Parathyroid adenoma (tissue), 2 donors: ENCODE measurements at regions not wholly inside any gene's neighbourhood (a gene's known extent, or its start where the extent isn't known, plus 50 kb on each side); places are given as distances from the start of the nearest gene placed in this dataset.

ENCODE experiments used
- H2AFZ ChIP-seq: fragments of 300-600 bp; sonication (generic); one replicate; pipeline ENCODE4 v1.7.0; 2017; ENCODE audit warnings: antibody characterized with exemption, mild to moderate bottlenecking
- H3K27ac ChIP-seq: fragments of 300-600 bp; sonication (generic); one replicate; pipeline ENCODE4 v1.7.0; 2017
- H3K27me3 ChIP-seq: fragments of 300-600 bp; sonication (generic); one replicate; pipeline ENCODE4 v1.7.0; 2017; ENCODE audit warnings: low read length; ENCODE audit not compliant: control insufficient read depth, insufficient read depth
- H3K36me3 ChIP-seq: fragments of 300-600 bp; sonication (generic); one replicate; pipeline ENCODE4 v1.7.0; 2017; ENCODE audit warnings: low read length; ENCODE audit not compliant: control insufficient read depth, insufficient read depth
- H3K4me1 ChIP-seq: fragments of 300-600 bp; sonication (generic); one replicate; pipeline ENCODE4 v1.7.0; 2017; ENCODE audit warnings: control low read depth
- H3K4me2 ChIP-seq: fragments of 300-600 bp; sonication (generic); one replicate; pipeline ENCODE4 v1.7.0; 2017; ENCODE audit warnings: low read length
- H3K4me3 ChIP-seq: fragments of 300-600 bp; sonication (generic); one replicate; pipeline ENCODE4 v1.7.0; 2017; ENCODE audit warnings: low read depth, low read length
- H3K79me2 ChIP-seq: fragments of 300-600 bp; sonication (generic); one replicate; pipeline ENCODE4 v1.7.0; 2017; ENCODE audit warnings: control low read depth
- H3K9ac ChIP-seq: fragments of 300-600 bp; sonication (generic); one replicate; pipeline ENCODE4 v1.7.0; 2017; ENCODE audit warnings: mild to moderate bottlenecking
- H3K9me3 ChIP-seq: fragments of 300-600 bp; sonication (generic); one replicate; pipeline ENCODE4 v1.7.0; 2017; ENCODE audit warnings: low read length; ENCODE audit not compliant: control insufficient read depth
- TF ChIP-seq, protein P1 (sequence below): fragments of 300-600 bp; sonication (generic); IDR thresholded peaks from one replicate; pipeline ENCODE4 v1.7.0; 2017; ENCODE audit warnings: antibody characterized with exemption, mild to moderate bottlenecking
- donor health status: primary hyperparathyroidism.

GRCh38 chr13:44739120-44739519 is 163.0 kb upstream of the TSC22D1 start:
- TF ChIP-seq, protein P1, sequence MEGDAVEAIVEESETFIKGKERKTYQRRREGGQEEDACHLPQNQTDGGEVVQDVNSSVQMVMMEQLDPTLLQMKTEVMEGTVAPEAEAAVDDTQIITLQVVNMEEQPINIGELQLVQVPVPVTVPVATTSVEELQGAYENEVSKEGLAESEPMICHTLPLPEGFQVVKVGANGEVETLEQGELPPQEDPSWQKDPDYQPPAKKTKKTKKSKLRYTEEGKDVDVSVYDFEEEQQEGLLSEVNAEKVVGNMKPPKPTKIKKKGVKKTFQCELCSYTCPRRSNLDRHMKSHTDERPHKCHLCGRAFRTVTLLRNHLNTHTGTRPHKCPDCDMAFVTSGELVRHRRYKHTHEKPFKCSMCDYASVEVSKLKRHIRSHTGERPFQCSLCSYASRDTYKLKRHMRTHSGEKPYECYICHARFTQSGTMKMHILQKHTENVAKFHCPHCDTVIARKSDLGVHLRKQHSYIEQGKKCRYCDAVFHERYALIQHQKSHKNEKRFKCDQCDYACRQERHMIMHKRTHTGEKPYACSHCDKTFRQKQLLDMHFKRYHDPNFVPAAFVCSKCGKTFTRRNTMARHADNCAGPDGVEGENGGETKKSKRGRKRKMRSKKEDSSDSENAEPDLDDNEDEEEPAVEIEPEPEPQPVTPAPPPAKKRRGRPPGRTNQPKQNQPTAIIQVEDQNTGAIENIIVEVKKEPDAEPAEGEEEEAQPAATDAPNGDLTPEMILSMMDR = no peak
- H3K9me3 ChIP-seq = no peaks in the 10 kb centered on the region
- H3K4me1 ChIP-seq = peaks cover 9% of the 10 kb centered on the region
- no peak overlapping the region for H3K4me2 ChIP-seq
- no peaks in the 10 kb centered on the region for H3K27me3 ChIP-seq
- H3K36me3 ChIP-seq = no peaks in the 10 kb centered on the region
- no peaks in the 10 kb centered on the region for H3K79me2 ChIP-seq
- no peak overlapping the region for H3K27ac ChIP-seq
- H3K4me3 ChIP-seq = no peak overlapping the region
- no peak overlapping the region for H2AFZ ChIP-seq
- no peak overlapping the region for H3K9ac ChIP-seq

- H3K27ac ChIP-seq = no peak overlapping the region
- H3K9me3 ChIP-seq = no peaks in the 10 kb centered on the region
- no peak overlapping the region for H3K4me2 ChIP-seq
- TF ChIP-seq, protein P1 = no peak
- H3K4me1 ChIP-seq = peaks cover 9% of the 10 kb centered on the region
- H3K36me3 ChIP-seq = no peaks in the 10 kb centered on the region
- H2AFZ ChIP-seq = peak overlapping the region; percentile 58
- no peaks in the 10 kb centered on the region for H3K79me2 ChIP-seq
- H3K27me3 ChIP-seq = no peaks in the 10 kb centered on the region
- no peak overlapping the region for H3K4me3 ChIP-seq
- H3K9ac ChIP-seq = no peak overlapping the region
Measured at GRCh38 chr13:44738463-44738862, 162.3 kb upstream of the TSC22D1 start.

GRCh38 chr13:44735806-44736205 is 159.7 kb upstream of the TSC22D1 start:
- Histone ChIP-seq H3K4me2 (peak overlapping the region; percentile 14), H3K27me3 (no peaks in the 10 kb centered on the region), H2AFZ (peak overlapping the region; percentile 62), H3K4me1 (peaks cover 12% of the 10 kb centered on the region), H3K9me3 (no peaks in the 10 kb centered on the region), H3K79me2 (no peaks in the 10 kb centered on the region), H3K4me3 (peak overlapping the region; percentile 2), H3K27ac (peak overlapping the region; percentile 67), H3K36me3 (no peaks in the 10 kb centered on the region), H3K9ac (no peak overlapping the region)
- TF ChIP-seq, protein P1 = no peak

DNA sequence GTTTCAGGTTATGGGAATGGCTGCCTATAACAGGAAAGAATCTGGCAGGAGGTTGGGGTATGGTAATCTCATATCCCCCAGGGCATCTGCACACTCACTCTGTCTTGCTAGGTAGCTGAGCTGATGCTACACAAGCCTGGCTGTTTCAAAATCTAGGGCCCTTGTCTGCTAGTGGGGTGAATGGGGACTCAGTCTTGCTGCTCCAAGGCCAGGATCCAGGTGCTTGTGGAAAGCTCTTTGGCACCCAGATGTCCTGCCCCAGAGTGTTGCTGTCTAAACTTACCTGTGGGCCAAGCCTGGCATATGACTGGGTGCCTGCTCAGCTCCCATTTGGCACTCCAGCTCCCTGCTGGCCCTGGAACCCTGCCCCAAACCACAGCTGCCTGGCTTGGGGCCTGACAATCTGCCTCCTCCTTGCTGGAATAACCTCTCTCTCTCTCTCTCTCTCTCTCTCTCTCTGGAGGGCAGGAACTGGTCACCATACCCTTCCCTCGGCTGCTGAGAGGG is 158.1 kb upstream of the TSC22D1 start:
- no peak overlapping the region for H3K4me3 ChIP-seq
- H3K4me2 ChIP-seq = no peak overlapping the region
- H3K4me1 ChIP-seq = peaks cover 12% of the 10 kb centered on the region
- no peaks in the 10 kb centered on the region for H3K27me3 ChIP-seq
- no peak overlapping the region for H2AFZ ChIP-seq
- no peaks in the 10 kb centered on the region for H3K9me3 ChIP-seq
- no peak overlapping the region for H3K27ac ChIP-seq
- no peaks in the 10 kb centered on the region for H3K36me3 ChIP-seq
- no peak overlapping the region for H3K9ac ChIP-seq
- H3K79me2 ChIP-seq = no peaks in the 10 kb centered on the region
- TF ChIP-seq, protein P1 = no peak

- Histone ChIP-seq H3K9me3 (no peaks in the 10 kb centered on the region), H3K9ac (no peak overlapping the region), H3K27ac (no peak overlapping the region), H3K27me3 (no peaks in the 10 kb centered on the region), H3K79me2 (no peaks in the 10 kb centered on the region), H3K4me3 (no peak overlapping the region), H3K36me3 (no peaks in the 10 kb centered on the region), H3K4me1 (peaks cover 8% of the 10 kb centered on the region), H3K4me2 (peak overlapping the region; percentile 43), H2AFZ (peak overlapping the region; percentile 60)
- TF ChIP-seq, protein P1 = no peak
Measured at GRCh38 chr13:44732503-44733098, 156.5 kb upstream of the TSC22D1 start.
